ENCODE measurements at regions not wholly inside any gene's neighbourhood (a gene's known extent, or its start where the extent isn't known, plus 50 kb on each side); places are given as distances from the start of the nearest gene placed in this dataset.

- no peak for DNase-seq (ENCODE audit: low spot score)
Measured at GRCh38 chr7:47148536-47149207, 433.2 kb downstream of the TNS3 start.

- no peak for DNase-seq (ENCODE audit: low spot score)
Measured at GRCh38 chr7:47147213-47147631, 434.7 kb downstream of the TNS3 start.

DNA sequence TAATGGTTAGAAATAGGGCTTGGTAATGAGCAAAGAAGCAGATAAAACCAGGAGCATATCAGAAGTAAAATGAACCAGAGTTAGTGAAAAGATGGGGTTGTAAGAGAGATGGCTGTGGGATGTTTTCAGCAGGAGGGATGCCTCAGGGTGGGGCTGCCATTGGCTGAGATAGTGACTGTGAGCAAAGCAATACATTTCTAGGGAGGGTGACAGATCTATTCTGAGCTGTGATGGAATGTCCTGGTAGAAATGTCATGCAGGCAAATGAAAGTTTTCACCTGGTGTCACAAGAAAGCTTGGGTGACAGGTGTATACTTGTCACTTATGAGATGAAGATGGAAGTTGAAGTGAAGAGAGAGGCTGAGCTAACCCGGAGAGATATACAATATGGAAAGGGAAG is 435.9 kb downstream of the TNS3 start:
- DNase-seq (ENCODE audit: low spot score) = no peak

- no peak for DNase-seq (ENCODE audit: low spot score)
Measured at GRCh38 chr7:47145186-47145725, 436.7 kb downstream of the TNS3 start.

DNA sequence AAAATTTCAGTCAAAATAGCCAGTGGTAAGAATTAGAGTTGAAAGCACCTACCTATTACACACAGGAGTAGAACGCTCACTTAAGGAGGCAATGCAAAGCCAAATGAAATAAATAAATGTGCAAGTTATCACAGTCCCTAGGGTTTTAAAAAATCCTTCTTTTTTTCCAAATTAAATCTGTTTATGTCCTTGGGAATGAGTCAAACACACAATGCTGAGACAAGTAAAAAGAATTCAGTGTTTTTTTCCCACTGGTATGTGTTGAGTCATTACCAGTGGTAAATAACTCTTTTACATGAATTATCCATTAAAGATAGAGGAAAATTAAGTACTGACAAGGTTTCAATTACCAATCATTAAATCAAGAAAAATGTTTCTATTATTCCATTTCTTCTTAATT is 438.6 kb downstream of the TNS3 start:
- no peak for DNase-seq (ENCODE audit: low spot score)

- DNase-seq (ENCODE audit: low spot score) = no peak
Measured at GRCh38 chr7:47142867-47143175, 439.1 kb downstream of the TNS3 start.

DNA sequence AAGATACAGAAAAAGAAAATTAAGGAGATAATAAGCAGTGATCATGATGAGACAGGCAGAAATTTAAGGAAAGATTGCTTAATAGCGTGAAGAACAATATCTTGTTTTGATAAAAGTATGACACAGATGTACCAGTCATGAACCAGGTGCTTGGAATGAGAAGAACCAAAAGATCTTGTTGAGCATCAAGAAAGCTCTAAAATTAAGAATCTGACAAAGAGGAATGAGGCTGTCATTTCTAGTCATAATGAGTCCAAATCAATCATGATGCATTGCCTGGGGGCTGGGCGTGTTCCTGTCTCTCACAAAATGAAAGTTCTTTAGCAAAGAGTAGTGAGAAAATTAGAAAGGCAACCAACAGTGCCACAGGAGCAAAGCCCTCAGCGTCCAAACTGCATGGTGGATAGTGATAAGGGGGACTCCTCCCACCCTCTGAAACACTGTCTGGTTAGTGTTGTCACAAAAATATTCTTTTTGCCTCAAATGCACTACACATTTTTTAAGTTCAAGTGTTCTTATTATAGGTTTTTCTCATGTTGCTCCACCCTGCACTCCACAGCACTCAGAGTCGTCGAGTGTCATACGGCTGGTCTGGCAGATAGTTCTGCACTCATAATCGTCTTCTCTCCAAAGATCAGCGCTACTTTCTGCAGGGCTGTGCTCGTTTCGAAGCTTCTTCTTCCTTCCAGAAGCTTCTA is 439.6 kb downstream of the TNS3 start:
- DNase-seq (ENCODE audit: low spot score) = no peak

GRCh38 chr7:47132471-47132870 is 449.4 kb downstream of the TNS3 start:
- no peak for DNase-seq (ENCODE audit: low spot score)

DNA sequence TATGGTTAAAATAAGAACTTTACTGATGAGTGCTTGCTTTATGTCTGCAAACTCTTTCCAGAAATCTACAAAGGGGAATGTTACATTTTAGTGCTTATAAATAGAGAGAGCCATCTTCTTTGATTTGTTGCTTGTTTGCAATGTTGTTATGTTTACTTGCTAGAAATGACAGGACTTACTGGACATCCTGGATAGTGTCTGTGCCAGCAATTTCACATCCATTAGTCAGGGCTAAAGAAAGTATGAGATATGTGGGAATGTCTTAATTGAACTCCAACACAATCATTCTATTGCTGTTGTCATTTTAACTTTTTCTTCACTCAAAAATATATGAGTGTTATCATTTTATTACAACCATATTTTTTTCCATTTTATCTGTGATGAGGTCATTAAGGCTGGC is 453.2 kb downstream of the TNS3 start:
- DNase-seq (ENCODE audit: low spot score) = no peak

DNA sequence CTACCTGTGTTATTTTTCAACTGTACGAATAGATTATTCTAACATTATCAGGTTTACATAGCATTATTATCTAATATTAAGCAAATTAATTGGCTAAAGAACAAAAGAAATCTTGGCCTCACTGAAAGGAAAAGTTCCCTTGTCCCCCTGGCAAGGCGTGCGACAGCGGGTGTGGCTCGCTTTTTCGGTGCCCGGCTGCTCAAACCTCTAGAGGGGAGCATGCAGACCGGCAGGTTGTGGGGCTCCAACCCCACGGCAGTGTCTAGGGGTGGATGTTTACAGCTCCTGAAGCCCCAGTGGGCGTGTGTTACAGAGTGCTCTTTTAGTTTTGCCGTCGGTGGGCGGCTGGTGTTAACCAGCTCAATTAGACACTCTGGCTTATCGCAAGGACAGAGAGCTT is 456.4 kb downstream of the TNS3 start:
- DNase-seq (ENCODE audit: low spot score) = no peak

DNA sequence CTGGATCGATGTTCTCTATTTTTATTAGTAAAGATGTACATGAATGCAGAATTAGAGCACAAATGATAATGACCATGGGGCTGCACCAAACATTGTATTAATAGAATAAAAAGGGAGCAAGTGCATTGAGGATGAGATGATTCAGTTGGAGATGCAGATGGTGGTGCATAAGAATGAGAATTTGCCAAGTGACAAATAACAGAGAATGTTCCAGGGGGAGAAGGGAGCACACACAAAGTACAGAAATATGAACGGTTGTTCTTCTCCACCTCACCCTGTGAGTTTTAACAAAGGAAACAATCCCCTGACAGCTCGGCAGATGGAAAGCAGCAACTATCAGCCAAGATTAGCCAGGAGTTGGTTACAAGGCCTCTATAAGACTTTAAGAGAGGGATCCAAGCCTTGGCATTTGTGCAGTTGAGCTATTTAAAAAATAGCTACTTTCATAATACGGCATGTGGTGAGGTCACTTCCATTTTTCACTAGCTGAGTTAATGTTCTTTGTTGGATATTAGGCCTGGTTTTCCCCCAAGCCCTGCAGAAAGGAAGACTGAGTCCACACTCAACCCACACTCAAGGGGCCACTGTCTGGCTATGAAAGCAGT is 462.5 kb downstream of the TNS3 start:
- DNase-seq (ENCODE audit: low spot score) = no peak

- no peak for DNase-seq (ENCODE audit: low spot score)
Measured at GRCh38 chr7:47104206-47104549, 477.7 kb downstream of the TNS3 start.

- no peak for DNase-seq (ENCODE audit: low spot score)
Measured at GRCh38 chr7:47103498-47104205, 478.3 kb downstream of the TNS3 start.

DNA sequence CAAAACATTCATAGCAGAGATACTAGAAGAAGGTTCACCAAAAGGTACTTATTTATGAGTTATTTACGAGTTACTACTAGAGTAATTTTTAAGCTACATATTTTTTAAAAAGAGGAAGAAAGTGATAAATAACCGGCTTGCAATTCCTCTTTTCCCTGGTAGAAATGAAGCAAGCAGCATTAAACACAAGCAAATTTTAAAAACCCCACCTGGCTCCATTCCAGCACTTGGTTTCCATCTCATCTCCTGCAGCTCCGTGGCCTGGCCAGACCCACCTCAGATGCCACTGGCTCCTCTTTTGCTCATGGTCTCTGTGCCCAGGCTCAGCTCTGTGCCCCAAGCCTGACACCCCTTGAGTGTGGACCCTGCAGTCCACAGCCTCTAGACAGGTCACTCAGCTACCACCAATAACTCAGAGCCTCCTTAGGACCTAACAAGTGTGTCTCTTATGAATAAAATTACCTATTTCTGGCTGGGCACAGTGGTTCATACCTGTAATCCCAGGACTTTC is 479.5 kb downstream of the TNS3 start:
- DNase-seq (ENCODE audit: low spot score) = no peak

DNA sequence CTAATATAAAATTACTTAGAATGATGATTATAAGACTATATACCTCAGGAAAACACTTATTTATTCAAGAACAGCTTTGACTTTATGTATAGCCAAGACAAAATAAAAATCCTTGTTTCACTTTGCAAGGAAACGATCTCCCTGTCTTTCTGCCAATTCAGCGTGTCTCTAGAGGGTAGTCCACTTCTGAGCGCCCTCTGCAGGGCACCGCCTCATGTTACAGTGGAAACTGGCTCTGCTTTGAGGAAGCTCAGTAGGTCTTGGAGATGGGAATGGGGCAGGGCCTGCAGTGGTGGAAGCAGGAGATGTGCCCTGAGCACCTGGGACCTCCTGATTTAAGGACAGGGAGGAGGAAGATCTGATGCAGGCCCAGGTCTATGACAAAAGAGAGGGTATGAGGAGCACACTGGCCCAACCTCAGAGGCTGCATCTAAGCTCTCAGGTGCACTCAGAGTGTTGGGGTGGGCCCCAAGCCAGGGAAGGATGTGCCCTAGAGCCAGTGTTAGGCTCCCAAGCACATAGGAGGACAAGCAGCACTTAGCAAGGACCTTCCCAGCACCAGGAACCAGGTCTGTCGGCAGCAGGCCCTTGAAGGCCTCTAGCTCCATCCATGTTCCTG is 481.0 kb downstream of the TNS3 start:
- DNase-seq (ENCODE audit: low spot score) = no peak

DNA sequence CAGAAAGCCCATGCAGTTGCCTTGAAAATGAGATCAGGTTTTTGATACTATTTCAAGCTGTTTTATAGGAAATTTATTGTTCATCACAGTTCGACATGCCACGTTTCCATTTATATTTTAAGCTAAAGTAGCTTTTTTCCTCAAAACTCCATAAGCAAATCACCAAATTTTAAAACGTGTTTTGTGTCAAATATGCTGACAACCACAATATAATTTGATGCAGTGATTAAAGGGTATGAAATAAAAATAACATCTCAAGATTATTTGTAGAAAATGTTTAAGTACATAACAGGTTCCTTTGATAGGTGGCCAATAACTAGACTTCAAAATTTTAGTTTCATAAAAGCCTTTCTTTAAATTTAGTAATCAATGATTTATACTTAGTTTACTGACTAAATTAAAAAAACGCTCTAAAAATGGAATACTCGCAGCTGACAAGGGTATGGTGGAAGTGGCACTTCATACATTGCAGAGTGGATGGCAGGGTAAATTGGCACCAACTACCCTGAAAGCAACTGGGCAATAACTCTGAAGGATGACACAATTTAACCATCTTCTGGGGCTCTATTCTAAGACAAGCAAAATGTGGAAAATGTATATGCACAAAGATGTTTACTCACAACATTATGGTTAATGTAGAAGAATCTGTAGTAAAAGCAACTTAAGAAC is 481.6 kb downstream of the TNS3 start:
- DNase-seq (ENCODE audit: low spot score) = no peak

DNA sequence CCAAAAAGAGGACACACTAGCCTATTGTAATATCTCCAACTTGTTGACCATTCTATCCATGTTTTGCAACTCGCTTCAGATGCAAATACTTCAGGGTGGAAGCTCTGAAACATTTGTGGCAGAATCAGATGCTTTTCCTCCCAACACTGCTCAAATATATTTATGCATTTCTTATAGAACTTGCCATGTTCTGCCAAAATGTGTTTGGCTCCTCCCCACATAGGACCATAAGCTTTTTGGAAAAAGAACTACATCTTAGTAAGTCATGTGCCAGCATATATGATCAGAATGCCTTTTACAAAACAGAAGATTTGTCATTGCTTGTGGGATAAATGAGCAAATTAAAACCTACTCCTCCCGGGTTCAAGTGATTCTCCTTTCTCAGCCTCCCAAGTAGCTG is 484.5 kb downstream of the TNS3 start:
- DNase-seq (ENCODE audit: low spot score) = no peak

DNA sequence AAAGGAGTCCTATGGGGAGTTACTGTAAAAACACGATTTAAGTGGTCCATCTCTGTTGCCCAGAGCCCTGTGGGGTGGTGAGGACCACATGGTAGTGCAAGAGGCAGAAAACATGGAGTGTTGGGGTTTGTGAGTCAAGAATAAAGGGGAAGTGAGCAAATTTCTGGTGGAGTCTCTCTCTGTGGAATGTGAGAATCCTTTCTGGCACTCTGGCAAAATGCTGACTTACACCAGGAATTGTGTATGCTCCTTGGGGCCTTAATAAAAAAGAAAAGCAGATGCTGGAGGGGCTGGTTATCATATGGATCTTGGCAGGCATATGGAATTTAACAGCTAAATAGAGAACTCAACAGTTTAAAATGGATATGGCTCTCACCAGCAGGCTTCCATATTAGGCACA is 486.0 kb downstream of the TNS3 start:
- DNase-seq (ENCODE audit: low spot score) = no peak

DNA sequence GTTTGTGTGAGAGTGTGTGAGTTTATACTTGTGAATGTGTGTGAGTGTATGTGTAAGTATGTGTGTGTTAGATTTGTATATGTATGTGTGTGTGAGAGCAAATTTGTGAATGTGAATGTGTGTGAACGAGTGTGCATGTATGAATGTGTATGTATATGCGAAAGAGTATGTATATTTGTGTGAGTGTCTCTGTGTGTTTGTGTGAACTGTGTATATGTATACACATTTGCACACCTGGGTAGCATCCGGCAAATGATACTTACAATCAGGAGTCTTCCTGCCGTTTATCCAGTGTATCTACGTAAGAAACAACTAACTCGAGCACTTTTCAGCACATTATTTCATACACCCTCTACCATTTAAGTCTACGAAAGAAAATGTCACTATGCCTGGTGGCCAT is 487.4 kb downstream of the TNS3 start:
- no peak for DNase-seq (ENCODE audit: low spot score)

GRCh38 chr7:47093320-47094234 is 488.3 kb downstream of the TNS3 start:
- DNase-seq (ENCODE audit: low spot score) = no peak
